GM18867 (cell line): ENCODE measurements at regions not wholly inside any gene's neighbourhood (a gene's known extent, or its start where the extent isn't known, plus 50 kb on each side); places are given as distances from the start of the nearest gene placed in this dataset.
"Not testable (repeated sequence)": the region's sequence is repeated elsewhere in the genome, so short reads cannot be mapped to it uniquely, and the experiment has no call there.

ENCODE experiments used
- ATAC-seq: cut with Tn5 transposase; IDR thresholded peaks from one replicate; pipeline ENCODE4 v1.9.1; 2021; ENCODE audit warnings: mild to moderate bottlenecking, moderate library complexity; ENCODE audit not compliant: unreplicated experiment

GRCh38 chr2:83224591-83225200 lies 1234.4 kb downstream of the SUCLG1 start:
- ATAC-seq: no peak

- no peak for ATAC-seq
These were observed 1237.8 kb downstream of the SUCLG1 start for GRCh38 chr2:83221258-83221657.

GRCh38 chr2:83217854-83218253 lies 1241.2 kb downstream of the SUCLG1 start:
- ATAC-seq: no peak

DNA sequence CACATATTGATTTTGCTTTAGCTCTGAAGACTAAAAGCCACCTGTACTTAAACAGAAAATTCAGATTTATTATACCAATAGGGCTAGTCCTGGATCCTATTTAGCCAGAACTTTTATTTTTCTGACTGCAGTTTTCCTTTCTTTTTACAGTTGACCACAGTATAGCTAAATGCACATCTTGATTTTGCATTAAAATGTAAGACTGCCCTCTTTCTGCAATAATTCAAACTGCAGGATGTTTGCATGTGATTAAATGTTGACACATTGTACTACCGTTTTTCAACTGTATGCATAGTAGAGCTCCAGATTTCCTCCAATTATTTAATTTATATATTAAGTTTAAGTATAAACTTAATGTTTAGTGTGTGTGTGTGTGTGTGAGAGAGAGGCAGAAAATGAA lies 1262.9 kb downstream of the SUCLG1 start:
- no peak for ATAC-seq

DNA sequence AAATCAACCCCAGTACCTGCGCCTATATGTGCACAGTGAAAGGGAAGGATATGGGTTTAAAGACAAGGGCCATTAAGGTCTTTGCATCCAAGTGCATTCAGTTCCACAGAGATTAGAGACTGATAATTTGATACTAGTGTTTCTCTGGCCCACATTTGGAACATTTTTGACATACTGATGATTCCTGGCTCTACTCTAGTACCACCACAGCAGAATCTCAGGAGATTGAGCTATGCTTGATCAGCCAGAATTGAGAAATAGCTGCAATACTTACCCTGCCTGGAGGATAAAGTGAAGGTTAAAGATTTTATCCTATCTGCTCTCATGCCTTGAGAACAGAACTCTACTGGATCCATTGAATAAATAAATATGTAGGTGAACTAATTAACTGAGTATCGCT lies 1267.8 kb downstream of the SUCLG1 start:
- no peak for ATAC-seq

DNA sequence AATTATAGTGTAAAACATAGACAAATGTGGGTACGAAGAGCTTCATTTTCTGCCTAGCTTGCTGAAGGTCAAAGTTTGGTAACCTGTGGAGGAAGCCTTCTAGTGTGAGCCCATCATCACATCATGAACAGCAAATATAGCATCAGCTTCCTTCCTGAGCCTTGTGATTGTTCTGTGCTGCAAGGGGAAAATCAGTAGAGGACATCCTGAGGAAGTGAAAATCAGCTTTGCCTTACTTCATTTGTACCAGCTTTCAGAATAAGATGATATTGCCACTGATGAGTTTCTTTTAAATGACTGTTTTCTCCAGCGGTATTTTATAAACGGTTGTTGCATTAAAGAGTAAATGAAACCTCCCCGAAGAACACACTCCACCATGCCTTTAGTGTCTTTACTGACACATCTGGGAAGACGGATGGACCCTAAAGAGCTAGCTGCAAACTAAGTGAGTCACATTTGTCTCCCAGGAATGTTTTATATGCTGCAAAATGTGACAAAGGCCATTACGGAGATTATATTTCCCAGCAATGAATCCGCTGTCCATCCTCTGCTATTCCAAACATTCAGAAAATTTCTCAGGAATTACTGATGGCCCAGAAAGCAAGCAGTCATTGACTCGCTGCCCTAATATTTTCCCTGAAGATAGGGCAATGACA lies 1272.8 kb downstream of the SUCLG1 start:
- ATAC-seq: no peak

- not testable (repeated sequence) for ATAC-seq
These were observed 1278.1 kb downstream of the SUCLG1 start for GRCh38 chr2:83180862-83181530.

- ATAC-seq: no peak
These were observed 1282.5 kb downstream of the SUCLG1 start for GRCh38 chr2:83176539-83176938.

- ATAC-seq: no peak
These were observed 1286.2 kb downstream of the SUCLG1 start for GRCh38 chr2:83172841-83173240.

GRCh38 chr2:83168377-83168776 lies 1290.7 kb downstream of the SUCLG1 start:
- no peak for ATAC-seq

DNA sequence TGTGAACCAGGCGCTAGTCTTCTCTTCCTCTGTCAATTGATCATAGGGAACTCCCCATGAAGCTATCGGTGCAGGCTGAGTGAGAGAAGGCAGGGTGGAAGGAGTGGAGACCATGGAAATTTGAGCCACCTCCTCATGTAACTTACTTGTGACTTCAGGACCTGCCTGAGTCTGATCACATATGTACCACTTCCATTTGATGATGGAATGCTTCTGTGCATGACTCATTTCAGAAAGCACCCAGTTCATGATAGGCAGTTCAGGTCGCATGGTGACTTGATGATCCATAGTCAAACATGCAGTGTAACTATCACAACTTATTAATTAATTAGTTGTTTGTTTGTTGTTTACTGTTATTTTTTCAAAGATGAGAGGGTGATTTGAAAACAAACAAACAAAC lies 1296.7 kb downstream of the SUCLG1 start:
- ATAC-seq: no peak

DNA sequence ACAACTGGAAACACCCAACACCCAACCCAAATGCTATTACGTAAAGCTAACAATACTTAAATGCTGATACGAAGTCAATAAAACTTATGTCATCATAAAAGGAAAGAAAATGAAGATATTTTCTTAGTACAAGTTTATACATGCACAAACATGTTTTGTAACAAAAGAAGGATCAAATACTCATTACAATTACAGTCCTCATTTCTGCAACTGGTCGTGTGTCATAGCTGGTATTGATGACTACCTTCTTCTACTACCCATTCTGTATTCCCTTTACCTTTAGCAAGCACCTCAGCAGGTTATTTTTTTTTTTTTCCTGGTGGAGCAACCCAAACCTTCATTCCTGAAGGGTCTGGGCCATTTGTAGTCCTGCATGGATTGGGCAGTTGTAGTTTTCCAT lies 1298.5 kb downstream of the SUCLG1 start:
- no peak for ATAC-seq

GRCh38 chr2:83155826-83156225 lies 1303.3 kb downstream of the SUCLG1 start:
- ATAC-seq: no peak

GRCh38 chr2:83143946-83144345 lies 1315.1 kb downstream of the SUCLG1 start:
- no peak for ATAC-seq

DNA sequence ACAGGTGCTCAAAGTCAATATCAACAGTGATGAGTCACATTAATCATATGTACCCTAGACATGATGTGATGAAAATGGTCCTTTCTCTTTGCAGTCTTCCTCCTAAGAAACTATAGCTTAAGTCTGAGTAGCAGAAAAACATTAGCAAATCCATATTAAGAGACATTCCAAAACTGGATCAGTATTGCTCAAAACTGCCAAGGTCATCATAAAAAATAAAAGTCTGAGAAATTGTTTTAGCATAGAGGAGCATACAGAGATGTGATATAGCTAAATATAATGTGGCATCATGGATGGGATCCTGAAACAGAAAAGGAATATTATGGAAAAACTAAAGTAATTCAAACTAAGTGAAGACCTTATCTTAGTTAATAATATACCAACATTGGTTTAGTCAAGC lies 1316.1 kb downstream of the SUCLG1 start:
- no peak for ATAC-seq

- ATAC-seq: no peak
These were observed 1343.5 kb downstream of the SUCLG1 start for GRCh38 chr2:83115606-83116005.

GRCh38 chr2:83115155-83115554 lies 1343.9 kb downstream of the SUCLG1 start:
- no peak for ATAC-seq

- no peak for ATAC-seq
These were observed 1345.1 kb downstream of the SUCLG1 start for GRCh38 chr2:83113953-83114352.

- ATAC-seq: no peak
These were observed 1346.2 kb downstream of the SUCLG1 start for GRCh38 chr2:83112858-83113257.

DNA sequence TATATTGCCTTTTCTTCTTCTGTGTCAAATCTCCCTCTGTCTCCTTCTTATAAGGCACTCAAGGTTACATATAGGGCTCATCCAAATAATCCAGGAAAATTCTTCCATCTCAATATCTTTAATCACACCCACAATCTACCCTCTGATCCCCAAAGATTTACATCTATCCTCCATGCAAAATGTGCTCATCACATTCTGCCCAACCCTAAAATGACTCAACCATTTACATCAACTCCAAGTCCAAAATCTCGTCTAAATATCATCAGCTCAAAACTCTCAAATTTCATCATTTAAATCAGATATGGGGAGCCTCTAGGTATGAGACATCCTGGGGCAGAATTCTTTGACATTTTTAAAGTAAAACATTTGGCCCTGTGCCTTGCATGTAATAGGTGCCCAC lies 1349.8 kb downstream of the SUCLG1 start:
- no peak for ATAC-seq

DNA sequence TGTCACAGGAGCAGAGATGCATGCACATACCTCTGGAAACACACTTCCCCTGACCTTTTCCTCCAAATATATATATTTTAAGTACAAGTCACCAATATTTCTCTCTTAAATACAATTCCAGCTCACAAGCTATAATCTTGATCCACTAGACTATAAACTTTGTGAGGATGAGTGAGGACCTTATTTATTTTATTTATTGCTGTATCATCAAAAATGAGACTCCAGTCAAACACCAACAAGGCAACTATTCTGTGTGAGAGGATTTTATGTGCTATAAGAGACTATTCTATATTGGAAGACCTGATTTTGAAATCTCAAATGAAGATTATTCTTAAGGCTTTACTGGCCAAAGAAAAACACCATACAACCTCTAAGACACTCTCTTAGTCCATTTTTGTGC lies 1352.2 kb downstream of the SUCLG1 start:
- ATAC-seq: no peak

DNA sequence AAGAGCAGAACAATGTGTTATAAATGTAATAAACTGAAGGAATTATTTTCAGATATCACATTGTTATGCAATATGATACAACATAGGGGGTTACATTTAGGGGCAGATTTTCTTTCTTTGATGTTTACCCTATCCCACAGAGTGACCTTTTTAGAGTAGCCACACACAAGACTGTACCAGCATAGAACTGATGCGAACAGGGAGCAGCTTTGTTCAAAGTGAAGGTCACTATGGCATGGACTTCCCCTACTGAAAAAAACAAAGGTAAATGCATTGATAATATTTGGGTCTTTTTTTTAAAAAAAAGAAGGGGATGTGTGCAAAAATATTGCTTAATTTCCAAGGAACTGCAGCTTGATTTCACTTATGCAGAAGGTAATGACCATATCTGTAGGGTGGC lies 1354.9 kb downstream of the SUCLG1 start:
- no peak for ATAC-seq
